HG02798 (cell line): ENCODE measurements at regions not wholly inside any gene's neighbourhood (a gene's known extent, or its start where the extent isn't known, plus 50 kb on each side); places are given as distances from the start of the nearest gene placed in this dataset.
"Not testable (repeated sequence)": the region's sequence is repeated elsewhere in the genome, so short reads cannot be mapped to it uniquely, and the experiment has no call there.

Experiments
- ATAC-seq: cut with Tn5 transposase; IDR thresholded peaks from one replicate; pipeline ENCODE4 v1.9.1; 2021; ENCODE audit warnings: mild to moderate bottlenecking; ENCODE audit not compliant: unreplicated experiment, poor library complexity

GRCh38 chr10:3634646-3635045, 150.4 kb downstream of the KLF6 start:
- not testable (repeated sequence) for ATAC-seq

- ATAC-seq: no peak
Observed at GRCh38 chr10:3631701-3632330, 153.2 kb downstream of the KLF6 start.

- ATAC-seq: no peak
Observed at GRCh38 chr10:3631291-3631690, 153.7 kb downstream of the KLF6 start.

- ATAC-seq: peak; percentile 74
Observed at GRCh38 chr10:3625959-3626751, 158.9 kb downstream of the KLF6 start.

GRCh38 chr10:3624367-3624766, 160.6 kb downstream of the KLF6 start:
- ATAC-seq: no peak

- ATAC-seq: peak; percentile 66
Observed at GRCh38 chr10:3623746-3624145, 161.3 kb downstream of the KLF6 start.

- ATAC-seq: peak; percentile 49
Observed at GRCh38 chr10:3622845-3623621, 162.0 kb downstream of the KLF6 start.

- no peak for ATAC-seq
Observed at GRCh38 chr10:3622427-3622826, 162.6 kb downstream of the KLF6 start.

- ATAC-seq: no peak
Observed at GRCh38 chr10:3620818-3621217, 164.2 kb downstream of the KLF6 start.

- no peak for ATAC-seq
Observed at GRCh38 chr10:3619241-3619640, 165.8 kb downstream of the KLF6 start.

- ATAC-seq: no peak
Observed at GRCh38 chr10:3616880-3617279, 168.1 kb downstream of the KLF6 start.

- no peak for ATAC-seq
Observed at GRCh38 chr10:3613318-3613717, 171.7 kb downstream of the KLF6 start.

- no peak for ATAC-seq
Observed at GRCh38 chr10:3612183-3613001, 172.6 kb downstream of the KLF6 start.

- ATAC-seq: no peak
Observed at GRCh38 chr10:3606309-3606708, 178.7 kb downstream of the KLF6 start.

GRCh38 chr10:3605882-3606281, 179.1 kb downstream of the KLF6 start:
- ATAC-seq: no peak

GRCh38 chr10:3595736-3596135, 189.3 kb downstream of the KLF6 start:
- no peak for ATAC-seq

- no peak for ATAC-seq
Observed at GRCh38 chr10:3593611-3594010, 191.4 kb downstream of the KLF6 start.

- ATAC-seq: no peak
Observed at GRCh38 chr10:3592424-3592823, 192.6 kb downstream of the KLF6 start.

- ATAC-seq: no peak
Observed at GRCh38 chr10:3588816-3589215, 196.2 kb downstream of the KLF6 start.

- ATAC-seq: no peak
Observed at GRCh38 chr10:3588346-3588745, 196.7 kb downstream of the KLF6 start.
